Muscle layer of colon (tissue), 2 donors: ENCODE measurements at regions not wholly inside any gene's neighbourhood (a gene's known extent, or its start where the extent isn't known, plus 50 kb on each side); places are given as distances from the start of the nearest gene placed in this dataset.
"Not testable (repeated sequence)": the region's sequence is repeated elsewhere in the genome, so short reads cannot be mapped to it uniquely, and the experiment has no call there.

Experiments used
- H3K27ac ChIP-seq: one replicate; pipeline ENCODE4 v1.7.0; 2013; ENCODE audit warnings: low read depth, mild to moderate bottlenecking, low read length, moderate library complexity
- H3K27me3 ChIP-seq, 2 donors: one replicate each; pipeline ENCODE4 v1.7.0; 2013; ENCODE audit warnings: low read length in 2 of 2, mild to moderate bottlenecking in 2 of 2; ENCODE audit not compliant: insufficient read depth in 2 of 2, control insufficient read depth in 1 of 2
- H3K36me3 ChIP-seq: one replicate; pipeline ENCODE4 v1.7.0; 2013; ENCODE audit warnings: mild to moderate bottlenecking, low read length; ENCODE audit not compliant: insufficient read depth
- H3K4me1 ChIP-seq: one replicate; pipeline ENCODE4 v1.7.0; 2013; ENCODE audit warnings: mild to moderate bottlenecking, low read length; ENCODE audit not compliant: insufficient read depth
- H3K4me3 ChIP-seq, 2 donors: one replicate each; pipeline ENCODE4 v1.7.0; 2013; ENCODE audit warnings: low read length in 2 of 2, low read depth in 1 of 2, mild to moderate bottlenecking in 1 of 2, moderate library complexity in 1 of 2
- H3K9ac ChIP-seq: one replicate; pipeline ENCODE4 v1.7.0; 2013; ENCODE audit warnings: low read length
- H3K9me3 ChIP-seq: one replicate; pipeline ENCODE4 v1.7.0; 2013; ENCODE audit warnings: mild to moderate bottlenecking, low read length
- donor health status: abdominal sarcoma.
- donor health status: Adenocarcinoma of cecum.

GRCh38 chr17:71203953-71204352 is 916.9 kb upstream of the SOX9 start:
- Histone ChIP-seq H3K36me3 (no peaks in the 10 kb centered on the region), H3K9ac (no peak overlapping the region), H3K27ac (no peak overlapping the region), H3K27me3 (no peaks in the 10 kb centered on the region), H3K4me1 (no peaks in the 10 kb centered on the region), H3K9me3 (no peaks in the 10 kb centered on the region), H3K4me3 (no peak overlapping the region)

GRCh38 chr17:71205951-71206350 is 914.9 kb upstream of the SOX9 start:
- not testable (repeated sequence) for H3K9ac ChIP-seq, H3K27me3 ChIP-seq, H3K36me3 ChIP-seq, H3K4me1 ChIP-seq, H3K9me3 ChIP-seq, H3K27ac ChIP-seq, H3K4me3 ChIP-seq

GRCh38 chr17:71208111-71208704 is 912.6 kb upstream of the SOX9 start:
- Histone ChIP-seq H3K4me3 (no peak overlapping the region), H3K4me1 (no peaks in the 10 kb centered on the region), H3K9ac (no peak overlapping the region), H3K27ac (no peak overlapping the region), H3K27me3 (no peaks in the 10 kb centered on the region), H3K9me3 (no peaks in the 10 kb centered on the region), H3K36me3 (no peaks in the 10 kb centered on the region)

GRCh38 chr17:71213936-71214335 is 906.9 kb upstream of the SOX9 start:
- Histone ChIP-seq H3K27ac (no peak overlapping the region), H3K4me1 (no peaks in the 10 kb centered on the region), H3K9ac (no peak overlapping the region), H3K4me3 (no peak overlapping the region), H3K36me3 (no peaks in the 10 kb centered on the region), H3K9me3 (no peaks in the 10 kb centered on the region), H3K27me3 (no peaks in the 10 kb centered on the region)

GRCh38 chr17:71217769-71218168 is 903.1 kb upstream of the SOX9 start:
- no peaks in the 10 kb centered on the region for H3K4me1 ChIP-seq
- no peak overlapping the region for H3K9ac ChIP-seq
- no peak overlapping the region for H3K4me3 ChIP-seq
- H3K27me3 ChIP-seq, result no peaks in the 10 kb centered on the region
- H3K27ac ChIP-seq, result no peak overlapping the region
- no peaks in the 10 kb centered on the region for H3K36me3 ChIP-seq
- no peaks in the 10 kb centered on the region for H3K9me3 ChIP-seq

- H3K4me3 ChIP-seq, result no peak overlapping the region
- no peak overlapping the region for H3K9ac ChIP-seq
- H3K36me3 ChIP-seq, result no peaks in the 10 kb centered on the region
- no peaks in the 10 kb centered on the region for H3K27me3 ChIP-seq
- H3K9me3 ChIP-seq, result no peaks in the 10 kb centered on the region
- no peaks in the 10 kb centered on the region for H3K4me1 ChIP-seq
- no peak overlapping the region for H3K27ac ChIP-seq
These were observed 895.8 kb upstream of the SOX9 start for GRCh38 chr17:71224824-71225575.

- no peaks in the 10 kb centered on the region for H3K27me3 ChIP-seq
- H3K4me1 ChIP-seq, result no peaks in the 10 kb centered on the region
- H3K4me3 ChIP-seq, result no peak overlapping the region
- H3K27ac ChIP-seq, result no peak overlapping the region
- no peaks in the 10 kb centered on the region for H3K36me3 ChIP-seq
- no peak overlapping the region for H3K9ac ChIP-seq
- H3K9me3 ChIP-seq, result no peaks in the 10 kb centered on the region
These were observed 893.0 kb upstream of the SOX9 start for GRCh38 chr17:71227841-71228240.

GRCh38 chr17:71229070-71229469 is 891.8 kb upstream of the SOX9 start:
- no peak overlapping the region for H3K27ac ChIP-seq
- no peaks in the 10 kb centered on the region for H3K36me3 ChIP-seq
- no peak overlapping the region for H3K4me3 ChIP-seq
- H3K4me1 ChIP-seq, result no peaks in the 10 kb centered on the region
- H3K27me3 ChIP-seq, result no peaks in the 10 kb centered on the region
- no peaks in the 10 kb centered on the region for H3K9me3 ChIP-seq
- H3K9ac ChIP-seq, result no peak overlapping the region

- Histone ChIP-seq H3K27ac (no peak overlapping the region), H3K9ac (no peak overlapping the region), H3K36me3 (no peaks in the 10 kb centered on the region), H3K4me1 (no peaks in the 10 kb centered on the region), H3K4me3 (no peak overlapping the region), H3K27me3 (no peaks in the 10 kb centered on the region), H3K9me3 (no peaks in the 10 kb centered on the region)
These were observed 887.8 kb upstream of the SOX9 start for GRCh38 chr17:71232801-71233559.

GRCh38 chr17:71234349-71234748 is 886.5 kb upstream of the SOX9 start:
- Histone ChIP-seq H3K9me3 (no peaks in the 10 kb centered on the region), H3K9ac (no peak overlapping the region), H3K27ac (no peak overlapping the region), H3K36me3 (no peaks in the 10 kb centered on the region), H3K27me3 (no peaks in the 10 kb centered on the region), H3K4me1 (no peaks in the 10 kb centered on the region), H3K4me3 (no peak overlapping the region)

GRCh38 chr17:71237903-71238538 is 882.8 kb upstream of the SOX9 start:
- H3K27ac ChIP-seq, result no peak overlapping the region
- no peaks in the 10 kb centered on the region for H3K27me3 ChIP-seq
- no peaks in the 10 kb centered on the region for H3K9me3 ChIP-seq
- no peaks in the 10 kb centered on the region for H3K36me3 ChIP-seq
- no peak overlapping the region for H3K9ac ChIP-seq
- H3K4me1 ChIP-seq, result no peaks in the 10 kb centered on the region
- H3K4me3 ChIP-seq, result no peak overlapping the region
